ENCODE measurements at regions not wholly inside any gene's neighbourhood (a gene's known extent, or its start where the extent isn't known, plus 50 kb on each side); places are given as distances from the start of the nearest gene placed in this dataset.

DNA sequence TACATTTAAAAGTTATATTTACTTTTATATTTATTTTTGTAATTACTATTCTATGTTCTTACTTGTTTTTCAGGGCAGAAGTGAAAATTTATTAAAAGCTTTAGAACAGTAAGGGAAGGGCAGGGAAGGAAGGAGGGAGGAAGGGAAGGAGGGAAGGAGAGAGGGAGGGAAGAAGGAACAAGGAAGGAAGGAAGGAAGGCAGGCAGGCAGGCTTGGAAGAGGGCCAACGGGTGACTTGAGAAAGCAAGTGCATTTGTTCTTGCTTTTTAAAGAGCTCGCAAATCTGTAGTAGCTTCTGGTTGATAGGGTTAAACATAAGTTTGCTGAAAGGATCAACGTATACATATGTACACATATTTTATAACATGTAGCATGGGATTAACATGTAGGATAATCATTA lies 725.3 kb upstream of the FZD8 start:
- Histone ChIP-seq H3K36me3 (no peaks in the 10 kb centered on the region), H3K27ac (no peak overlapping the region), H3K27me3 (no peaks in the 10 kb centered on the region), H3K9me3 (no peaks in the 10 kb centered on the region), H3K4me1 (no peaks in the 10 kb centered on the region), H3K4me3 (no peak overlapping the region)
- DNase-seq, result no peak
- TF ChIP-seq POLR2A (IDR thresholded peaks at IDR 0.05), result no peak
- TF ChIP-seq CTCF (IDR thresholded peaks at IDR 0.05), result no peak

DNA sequence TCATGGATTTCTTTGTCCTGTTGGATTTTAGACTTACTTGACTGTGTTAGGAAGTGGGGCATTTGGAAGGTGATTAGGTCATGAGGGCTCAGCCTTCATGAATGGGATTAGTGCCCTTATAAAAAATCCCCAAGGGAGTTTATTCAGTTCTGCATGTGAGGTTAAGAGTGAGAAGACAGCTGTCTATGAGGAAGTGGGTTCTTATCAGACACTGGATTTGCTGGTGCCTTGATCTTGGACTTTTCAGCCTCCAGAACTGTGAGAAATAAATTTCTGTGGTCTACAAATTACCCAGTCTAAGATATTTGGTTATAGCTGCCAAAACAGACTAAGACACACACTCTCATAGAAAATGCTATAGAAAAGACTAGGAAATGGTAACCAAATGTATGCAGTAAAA lies 724.7 kb upstream of the FZD8 start:
- H3K27me3 ChIP-seq, result no peaks in the 10 kb centered on the region
- no peak overlapping the region for H3K4me3 ChIP-seq
- no peak for TF ChIP-seq CTCF (IDR thresholded peaks at IDR 0.05)
- no peak for TF ChIP-seq POLR2A (IDR thresholded peaks at IDR 0.05)
- no peak overlapping the region for H3K27ac ChIP-seq
- H3K36me3 ChIP-seq, result no peaks in the 10 kb centered on the region
- no peak for DNase-seq
- no peaks in the 10 kb centered on the region for H3K9me3 ChIP-seq
- H3K4me1 ChIP-seq, result no peaks in the 10 kb centered on the region

- H3K27me3 ChIP-seq, result no peaks in the 10 kb centered on the region
- no peak overlapping the region for H3K27ac ChIP-seq
- H3K4me1 ChIP-seq, result no peaks in the 10 kb centered on the region
- no peak for DNase-seq
- TF ChIP-seq CTCF (IDR thresholded peaks at IDR 0.05) (no peak), POLR2A (IDR thresholded peaks at IDR 0.05) (no peak)
- no peaks in the 10 kb centered on the region for H3K9me3 ChIP-seq
- H3K4me3 ChIP-seq, result no peak overlapping the region
- H3K36me3 ChIP-seq, result no peaks in the 10 kb centered on the region
These were observed 724.0 kb upstream of the FZD8 start for GRCh38 chr10:36366065-36366464.

DNA sequence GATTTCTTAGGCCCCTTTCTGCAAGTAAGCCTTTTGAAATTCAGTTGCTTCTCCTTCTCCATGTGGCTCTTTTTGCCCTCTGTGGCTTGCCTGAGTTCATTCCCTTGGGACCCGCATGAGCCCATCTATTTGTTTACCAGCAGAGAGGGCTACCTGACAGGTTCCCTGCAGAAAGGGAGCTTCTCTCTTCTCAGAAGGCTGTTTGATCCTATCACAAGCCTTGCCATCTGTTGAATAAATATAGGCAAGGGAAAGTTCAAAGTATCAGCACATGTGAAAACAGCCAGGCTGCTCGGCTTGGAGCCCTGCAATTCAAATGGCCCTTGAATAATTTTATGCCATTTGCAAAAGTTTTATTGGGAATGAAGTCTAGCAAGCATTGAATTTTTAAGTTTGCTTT lies 720.2 kb upstream of the FZD8 start:
- no peak for TF ChIP-seq CTCF (IDR thresholded peaks at IDR 0.05)
- TF ChIP-seq POLR2A (IDR thresholded peaks at IDR 0.05), result no peak

GRCh38 chr10:36358736-36359135 lies 716.6 kb upstream of the FZD8 start:
- Histone ChIP-seq H3K36me3 (no peaks in the 10 kb centered on the region), H3K9me3 (no peaks in the 10 kb centered on the region), H3K27me3 (no peaks in the 10 kb centered on the region), H3K4me3 (no peak overlapping the region), H3K27ac (no peak overlapping the region), H3K4me1 (no peaks in the 10 kb centered on the region)
- TF ChIP-seq CTCF (IDR thresholded peaks at IDR 0.05) (no peak), POLR2A (IDR thresholded peaks at IDR 0.05) (no peak)
- DNase-seq, result no peak

More for the DNA sequence above, 720.2 kb upstream of the FZD8 start:
- H3K4me1 ChIP-seq, result no peaks in the 10 kb centered on the region
- no peaks in the 10 kb centered on the region for H3K27me3 ChIP-seq
- no peaks in the 10 kb centered on the region for H3K9me3 ChIP-seq
- DNase-seq, result no peak
- no peak overlapping the region for H3K27ac ChIP-seq
- H3K4me3 ChIP-seq, result no peak overlapping the region
- H3K36me3 ChIP-seq, result no peaks in the 10 kb centered on the region

GRCh38 chr10:36354633-36355032 lies 712.5 kb upstream of the FZD8 start:
- Histone ChIP-seq H3K27ac (no peak overlapping the region), H3K4me1 (no peaks in the 10 kb centered on the region), H3K36me3 (no peaks in the 10 kb centered on the region), H3K4me3 (no peak overlapping the region), H3K9me3 (no peaks in the 10 kb centered on the region), H3K27me3 (no peaks in the 10 kb centered on the region)
- DNase-seq, result no peak
- TF ChIP-seq CTCF (IDR thresholded peaks at IDR 0.05) (no peak), POLR2A (IDR thresholded peaks at IDR 0.05) (no peak)

All from Peyer's patch (tissue), 4 donors.